PC-3 (cell line): ENCODE measurements at regions not wholly inside any gene's neighbourhood (a gene's known extent, or its start where the extent isn't known, plus 50 kb on each side); places are given as distances from the start of the nearest gene placed in this dataset.

Source experiments
- ATAC-seq: fragments of 200-7000 bp; cut with Tn5 transposase; 2 replicates; pipeline ENCODE4 v1.9.1; 2020; ENCODE audit warnings: mild to moderate bottlenecking, moderate library complexity
- BruUV-seq: library from RNA; stranded (reverse); fragments of 400-500 nt; replicated peaks from 2 replicates; lab custom pipeline; 2021; lab: Mats Ljungman, UMichigan
- CTCF ChIA-PET: fragments of 300-600 bp; sonication (Branson Sonifier 250); formaldehyde crosslinking; loops from one replicate; lab custom pipeline; 2022; ENCODE audit warnings: antibody characterized with exemption; lab: Charles Lee
- POLR2A ChIA-PET: fragments of 300-600 bp; sonication (Branson Sonifier 250); formaldehyde crosslinking; loops from one replicate; lab custom pipeline; 2022; ENCODE audit warnings: antibody characterized with exemption; ENCODE audit not compliant: unreplicated experiment; lab: Charles Lee
- DNase-seq: peaks from one replicate; pipeline ENCODE4 v3.0.0-alpha.2; 2015
- H2AFZ ChIP-seq: fragments of 300-600 bp; sonication (generic); 2 replicates; pipeline ENCODE4 v1.6.0; 2016; ENCODE audit warnings: antibody characterized with exemption, low read length
- H3F3A ChIP-seq: fragments of 300-600 bp; sonication (generic); one replicate; pipeline ENCODE4 v1.6.0; 2017; ENCODE audit warnings: antibody characterized with exemption, low read length, control low read depth, mild to moderate bottlenecking; ENCODE audit not compliant: unreplicated experiment
- H3K27ac ChIP-seq: fragments of 300-600 bp; sonication (generic); 2 replicates; pipeline ENCODE4 v1.5.1; 2016; ENCODE audit warnings: mild to moderate bottlenecking, low read length
- H3K27me3 ChIP-seq: fragments of 300-600 bp; sonication (generic); 2 replicates; pipeline ENCODE4 v1.6.1; 2016; ENCODE audit warnings: low read length, mixed read lengths
- H3K36me3 ChIP-seq: fragments of 300-600 bp; sonication (generic); 2 replicates; pipeline ENCODE4 v1.6.1; 2016; ENCODE audit warnings: low read depth, mixed run types, low read length, mixed read lengths
- H3K4me1 ChIP-seq: fragments of 300-600 bp; sonication (generic); 2 replicates; pipeline ENCODE4 v1.5.1; 2016; ENCODE audit warnings: low read length; ENCODE audit not compliant: insufficient read depth
- H3K4me2 ChIP-seq: fragments of 300-600 bp; sonication (generic); 2 replicates; pipeline ENCODE4 v1.6.0; 2016; ENCODE audit warnings: low read length
- H3K4me3 ChIP-seq: fragments of 300-600 bp; sonication (generic); 2 replicates; pipeline ENCODE4 v1.5.1; 2016; ENCODE audit warnings: mild to moderate bottlenecking, low read length, mixed read lengths
- H3K79me2 ChIP-seq: fragments of 300-600 bp; sonication (generic); 2 replicates; pipeline ENCODE4 v1.6.1; 2017; ENCODE audit warnings: low read length, mixed read lengths
- H3K9ac ChIP-seq: fragments of 300-600 bp; sonication (generic); 2 replicates; pipeline ENCODE4 v1.6.0; 2016; ENCODE audit warnings: mild to moderate bottlenecking, low read length
- H3K9me2 ChIP-seq: fragments of 300-600 bp; sonication (generic); replicated peaks from 2 replicates; pipeline ENCODE4 v1.6.1; 2016; ENCODE audit warnings: mixed run types, low read length, mixed read lengths
- H3K9me3 ChIP-seq: fragments of 300-600 bp; sonication (generic); 2 replicates; pipeline ENCODE4 v1.6.1; 2016; ENCODE audit warnings: low read length, mixed read lengths
- H4K20me1 ChIP-seq: fragments of 300-600 bp; sonication (generic); 2 replicates; pipeline ENCODE4 v1.6.1; 2016; ENCODE audit warnings: low read length, mixed read lengths
- CTCF ChIP-seq: fragments of 300-600 bp; sonication (generic); conservative IDR thresholded peaks from 2 replicates; pipeline ENCODE4 v1.5.1; 2017; ENCODE audit warnings: antibody characterized with exemption, low read depth, mild to moderate bottlenecking, low read length
- EZH2 ChIP-seq: fragments of 300-600 bp; sonication (generic); IDR thresholded peaks from one replicate; pipeline ENCODE4 v1.6.1; 2017; ENCODE audit warnings: antibody characterized with exemption, mild to moderate bottlenecking, low read length; ENCODE audit not compliant: unreplicated experiment
- EZH2phosphoT487 ChIP-seq: fragments of 300-600 bp; sonication (generic); IDR thresholded peaks from 2 replicates; pipeline ENCODE4 v1.6.1; 2018; ENCODE audit warnings: mild to moderate bottlenecking, antibody characterized with exemption, low read length, borderline replicate concordance
- intact Hi-C: fragments of 100-400 bp; cut with micrococcal nuclease; formaldehyde crosslinking; loops from 2 replicates; pipeline ENCODE4 v1.9.0; 2023

- POLR2A ChIA-PET = no interaction called here
- ATAC-seq = no peak
Measured at GRCh38 chr4:125808570-125808969, 493.8 kb downstream of the FAT4 start.

GRCh38 chr4:125811892-125812291 lies 497.1 kb downstream of the FAT4 start:
- H3K9me3 ChIP-seq = no peaks in the 10 kb centered on the region
- no peak for ATAC-seq
- no TSS peak for BruUV-seq
- H3K4me1 ChIP-seq = no peaks in the 10 kb centered on the region
- no peak overlapping the region for H3K4me2 ChIP-seq
- H3K9ac ChIP-seq = no peak overlapping the region
- ChIA-PET CTCF (no interaction called here), POLR2A (no interaction called here)
- no peak for DNase-seq
- H3K27me3 ChIP-seq = no peaks in the 10 kb centered on the region
- intact Hi-C loops = no loop called here
- no peaks in the 10 kb centered on the region for H3K79me2 ChIP-seq
- H3K27ac ChIP-seq = no peak overlapping the region
- no peaks in the 10 kb centered on the region for H3F3A ChIP-seq
- no peaks in the 10 kb centered on the region for H4K20me1 ChIP-seq
- H3K9me2 ChIP-seq = no peaks in the 10 kb centered on the region
- H2AFZ ChIP-seq = no peak overlapping the region
- no peak overlapping the region for H3K4me3 ChIP-seq
- H3K36me3 ChIP-seq = no peaks in the 10 kb centered on the region
- TF ChIP-seq EZH2phosphoT487 = no peak
- TF ChIP-seq CTCF = no peak
- no peak for TF ChIP-seq EZH2

More at GRCh38 chr4:125808570-125808969, 493.8 kb downstream of the FAT4 start:
- Histone ChIP-seq H3K9me2 (no peaks in the 10 kb centered on the region), H3K9ac (no peak overlapping the region), H2AFZ (no peak overlapping the region), H3F3A (no peaks in the 10 kb centered on the region), H3K4me3 (no peak overlapping the region), H3K36me3 (no peaks in the 10 kb centered on the region), H4K20me1 (no peaks in the 10 kb centered on the region), H3K9me3 (no peaks in the 10 kb centered on the region), H3K27me3 (no peaks in the 10 kb centered on the region), H3K4me1 (no peaks in the 10 kb centered on the region), H3K79me2 (no peaks in the 10 kb centered on the region), H3K4me2 (no peak overlapping the region), H3K27ac (no peak overlapping the region)
- intact Hi-C loops = no loop called here
- no TSS peak for BruUV-seq
- CTCF ChIA-PET = no interaction called here
- DNase-seq = no peak
- TF ChIP-seq CTCF (no peak), EZH2 (no peak), EZH2phosphoT487 (no peak)

- Histone ChIP-seq H2AFZ (no peak overlapping the region), H3K9ac (no peak overlapping the region), H3K4me1 (no peaks in the 10 kb centered on the region), H3K27ac (no peak overlapping the region), H4K20me1 (no peaks in the 10 kb centered on the region), H3F3A (no peaks in the 10 kb centered on the region), H3K4me3 (no peak overlapping the region), H3K79me2 (no peaks in the 10 kb centered on the region), H3K4me2 (no peak overlapping the region), H3K9me3 (no peaks in the 10 kb centered on the region), H3K27me3 (no peaks in the 10 kb centered on the region), H3K9me2 (no peaks in the 10 kb centered on the region), H3K36me3 (no peaks in the 10 kb centered on the region)
- intact Hi-C loops = no loop called here
- DNase-seq (no peak), ATAC-seq (no peak)
- ChIA-PET POLR2A (no interaction called here), CTCF (no interaction called here)
- TF ChIP-seq EZH2 (no peak), CTCF (no peak), EZH2phosphoT487 (no peak)
- no TSS peak for BruUV-seq
Measured at GRCh38 chr4:125826801-125827695, 512.3 kb downstream of the FAT4 start.
